ENCODE measurements at regions not wholly inside any gene's neighbourhood (a gene's known extent, or its start where the extent isn't known, plus 50 kb on each side); places are given as distances from the start of the nearest gene placed in this dataset.
"Not testable (repeated sequence)": the region's sequence is repeated elsewhere in the genome, so short reads cannot be mapped to it uniquely, and the experiment has no call there.

GRCh38 chr4:126922328-126922938 lies 710.3 kb upstream of the INTU start:
- TF ChIP-seq, protein P1, sequence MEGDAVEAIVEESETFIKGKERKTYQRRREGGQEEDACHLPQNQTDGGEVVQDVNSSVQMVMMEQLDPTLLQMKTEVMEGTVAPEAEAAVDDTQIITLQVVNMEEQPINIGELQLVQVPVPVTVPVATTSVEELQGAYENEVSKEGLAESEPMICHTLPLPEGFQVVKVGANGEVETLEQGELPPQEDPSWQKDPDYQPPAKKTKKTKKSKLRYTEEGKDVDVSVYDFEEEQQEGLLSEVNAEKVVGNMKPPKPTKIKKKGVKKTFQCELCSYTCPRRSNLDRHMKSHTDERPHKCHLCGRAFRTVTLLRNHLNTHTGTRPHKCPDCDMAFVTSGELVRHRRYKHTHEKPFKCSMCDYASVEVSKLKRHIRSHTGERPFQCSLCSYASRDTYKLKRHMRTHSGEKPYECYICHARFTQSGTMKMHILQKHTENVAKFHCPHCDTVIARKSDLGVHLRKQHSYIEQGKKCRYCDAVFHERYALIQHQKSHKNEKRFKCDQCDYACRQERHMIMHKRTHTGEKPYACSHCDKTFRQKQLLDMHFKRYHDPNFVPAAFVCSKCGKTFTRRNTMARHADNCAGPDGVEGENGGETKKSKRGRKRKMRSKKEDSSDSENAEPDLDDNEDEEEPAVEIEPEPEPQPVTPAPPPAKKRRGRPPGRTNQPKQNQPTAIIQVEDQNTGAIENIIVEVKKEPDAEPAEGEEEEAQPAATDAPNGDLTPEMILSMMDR (IDR thresholded peaks at IDR 0.05), result not testable (repeated sequence)
- not testable (repeated sequence) for TF ChIP-seq EZH2 (IDR thresholded peaks at IDR 0.05; ENCODE audit: borderline replicate concordance, insufficient read depth, low read depth, low read length, poor library complexity, severe bottlenecking)

Data from B cell (primary cell).